Stomach (tissue), 8 donors: ENCODE measurements at regions not wholly inside any gene's neighbourhood (a gene's known extent, or its start where the extent isn't known, plus 50 kb on each side); places are given as distances from the start of the nearest gene placed in this dataset.

Source experiments
- DNase-seq, 2 donors: peaks; one replicate each; pipeline versions ENCODE4 v3.0.0 to v3.0.0-alpha.2; 2013 to 2019
- H3K27ac ChIP-seq, 5 donors: fragments of 200-600 bp in 4 of 5; sonication (generic) in 4 of 5; one replicate each; pipeline ENCODE4 v1.5.1; 2013 to 2019; ENCODE audit warnings: mild to moderate bottlenecking in 1 of 5, moderate library complexity in 1 of 5
- H3K27me3 ChIP-seq, 3 donors: fragments of 200-600 bp; sonication (generic); one replicate each; pipeline ENCODE4 v1.5.1; 2017 to 2019; ENCODE audit warnings: mixed run types in 1 of 3
- H3K36me3 ChIP-seq, 4 donors: fragments of 200-600 bp; sonication (generic); 1 replicate in 3 of 4; 2 replicates in 1 of 4; pipeline ENCODE4 v1.5.1; 2016 to 2019
- H3K4me1 ChIP-seq, 4 donors: fragments of 200-600 bp; sonication (generic); one replicate each; pipeline ENCODE4 v1.5.1; 2016 to 2019
- H3K4me3 ChIP-seq, 4 donors: fragments of 200-600 bp; sonication (generic) in 3 of 4; one replicate each; pipeline ENCODE4 v1.5.1; 2016 to 2019; ENCODE audit warnings: mild to moderate bottlenecking in 1 of 4
- H3K9me3 ChIP-seq, 4 donors: fragments of 200-600 bp; sonication (generic); one replicate each; pipeline ENCODE4 v1.5.1; 2016 to 2019
- CTCF ChIP-seq, 7 experiments: fragments of 450-650 bp in 4 of 7; fragments of 200-600 bp in 3 of 7; sonication (generic) in 3 of 7; IDR thresholded peaks; one replicate each; pipeline ENCODE4 v1.5.1; 2016 to 2019; ENCODE audit warnings: antibody characterized with exemption in 7 of 7, control low read depth in 2 of 7, mild to moderate bottlenecking in 1 of 7
- EP300 ChIP-seq: sonication (generic); formaldehyde crosslinking; IDR thresholded peaks from one replicate; pipeline ENCODE4 v1.6.1; 2017; ENCODE audit warnings: antibody characterized with exemption
- POLR2A ChIP-seq, 4 donors: fragments of 450-650 bp; IDR thresholded peaks; one replicate each; pipeline ENCODE4 v1.6.1; 2016; ENCODE audit warnings: antibody characterized with exemption in 4 of 4, control low read depth in 2 of 4, mild to moderate bottlenecking in 1 of 4, moderate library complexity in 1 of 4
- POLR2AphosphoS5 ChIP-seq, 3 donors: sonication (generic); formaldehyde crosslinking; IDR thresholded peaks; one replicate each; pipeline ENCODE4 v1.6.1; 2016; ENCODE audit warnings: antibody characterized with exemption in 3 of 3
- WGBS, 5 donors: extraction: QIAGEN DNeasy Blood & Tissue Kit in 3 of 5; methylation state at CpG; one replicate each; pipeline versions ENCODE4 v1.1.5 to v1.1.7; 2013 to 2018; 5-methylcytosine and 5-hydroxymethylcytosine counted together
- intact Hi-C: fragments of 100-400 bp; cut with DNase I; formaldehyde crosslinking; loops from one replicate; pipeline ENCODE4 v1.15.1; 2023; ENCODE audit warnings: low total_unique reads
- donor health status: healthy with polysubstance abuse.
- donor health status: Bipolar disorder and iron deficiency.
- donor health status: healthy.

DNA sequence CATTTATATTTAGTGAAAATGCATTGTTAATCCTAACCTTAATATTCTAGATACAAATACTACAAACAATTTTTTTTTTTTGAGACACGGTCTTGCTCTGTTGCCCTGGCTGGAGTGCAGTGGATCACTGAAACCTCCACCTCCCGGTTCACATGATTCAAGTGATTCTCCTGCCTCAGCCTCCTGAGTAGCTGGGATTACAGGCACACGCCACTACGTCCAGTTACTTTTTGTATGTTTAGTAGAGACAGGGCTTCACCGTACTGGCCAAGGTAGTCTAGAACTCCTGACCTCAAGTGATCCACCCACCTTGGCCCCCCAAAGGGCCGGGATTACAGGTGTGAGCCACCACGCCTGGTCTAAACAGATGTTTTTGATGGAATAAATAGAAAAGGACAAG is 361.5 kb upstream of the NECTIN3 start:
- no peak for DNase-seq
- H3K27ac ChIP-seq = no peak overlapping the region
- H3K4me3 ChIP-seq = no peak overlapping the region
- no peaks in the 10 kb centered on the region for H3K36me3 ChIP-seq
- no peaks in the 10 kb centered on the region for H3K9me3 ChIP-seq
- 86 to 93% (median 89%) methylated on average over 7 of the region's 7 CpGs for WGBS, 5 donors
- intact Hi-C loops = no loop called here
- H3K4me1 ChIP-seq = peaks cover 0 to 9% (median 0%) of the 10 kb centered on the region in 4 donors
- H3K27me3 ChIP-seq = no peaks in the 10 kb centered on the region
- TF ChIP-seq EP300 (no peak), POLR2A (IDR thresholded peaks at IDR 0.05) (no peak), CTCF (IDR thresholded peaks at IDR 0.05) (no peak), POLR2AphosphoS5 (IDR thresholded peaks at IDR 0.05) (no peak)

DNA sequence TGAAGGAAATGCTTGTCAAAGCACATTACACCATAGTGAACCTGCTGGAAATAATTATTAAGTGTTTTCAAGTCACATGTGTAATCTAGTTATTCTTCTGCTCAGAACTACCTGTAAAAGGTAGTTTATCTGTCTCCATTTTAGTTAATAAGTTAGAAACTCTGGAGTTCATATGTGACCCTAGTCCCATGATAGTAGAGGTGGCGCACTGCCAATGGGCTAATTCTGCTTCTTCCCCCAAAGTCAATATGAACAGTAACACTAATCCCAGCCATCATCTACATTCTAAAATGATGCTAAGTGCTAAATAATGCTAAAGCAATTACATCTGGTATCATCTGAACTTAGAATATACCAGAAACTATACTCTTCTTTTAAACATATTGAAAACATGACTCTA is 361.0 kb upstream of the NECTIN3 start:
- H3K4me1 ChIP-seq = peaks cover 0 to 9% (median 0%) of the 10 kb centered on the region in 4 donors
- H3K36me3 ChIP-seq = no peaks in the 10 kb centered on the region
- H3K27ac ChIP-seq = no peak overlapping the region
- no peak for TF ChIP-seq POLR2AphosphoS5 (IDR thresholded peaks at IDR 0.05)
- no peak overlapping the region for H3K4me3 ChIP-seq
- WGBS, 5 donors = 59 to 80% (median 74%) methylated on average over 1 of the region's 1 CpG
- H3K27me3 ChIP-seq = no peaks in the 10 kb centered on the region
- peak; percentile 27 to 37 for DNase-seq
- intact Hi-C loops = no loop called here
- H3K9me3 ChIP-seq = no peaks in the 10 kb centered on the region

- peaks cover 0 to 9% (median 0%) of the 10 kb centered on the region in 4 donors for H3K4me1 ChIP-seq
- WGBS, 5 donors = 87 to 98% (median 92%) methylated on average over 1 of the region's 1 CpG
- H3K9me3 ChIP-seq = no peaks in the 10 kb centered on the region
- TF ChIP-seq EP300 = no peak
- TF ChIP-seq CTCF (IDR thresholded peaks at IDR 0.05) = no peak
- H3K36me3 ChIP-seq = no peaks in the 10 kb centered on the region
- H3K27me3 ChIP-seq = no peaks in the 10 kb centered on the region
- intact Hi-C loops = no loop called here
- H3K27ac ChIP-seq = no peak overlapping the region
- DNase-seq = no peak
- H3K4me3 ChIP-seq = no peak overlapping the region
Measured at GRCh38 chr3:110711130-110711832, 360.3 kb upstream of the NECTIN3 start.

DNA sequence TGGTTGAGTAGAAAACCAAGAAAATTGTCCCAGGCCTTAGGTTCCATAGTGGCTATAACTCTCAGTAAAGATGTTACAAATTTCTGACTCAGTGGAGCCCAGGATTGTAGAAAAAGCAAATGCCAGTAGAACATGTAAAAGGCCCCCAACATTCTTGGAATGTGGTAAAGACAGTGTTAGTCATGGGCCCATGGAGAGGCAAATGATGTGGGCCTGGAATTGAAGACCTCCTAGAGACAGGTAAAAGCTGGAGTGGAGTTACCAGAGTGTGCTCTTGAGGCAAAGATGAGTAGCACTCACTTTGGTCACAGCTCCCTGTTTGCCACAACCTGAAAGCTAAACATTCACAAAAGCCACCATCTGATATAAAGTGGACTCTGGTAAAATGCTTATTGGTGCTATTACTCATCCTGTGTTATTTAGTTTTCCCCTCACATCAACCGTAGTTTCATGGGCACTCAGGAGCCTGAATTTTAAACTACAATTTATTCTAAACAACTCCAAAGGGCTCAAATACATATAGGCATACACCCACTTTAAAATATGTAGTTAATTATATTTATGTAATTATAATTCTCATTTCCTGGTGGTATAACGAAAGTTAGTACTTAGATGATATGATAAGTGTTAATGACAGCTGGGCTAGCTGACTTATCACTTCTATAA is 359.6 kb upstream of the NECTIN3 start:
- Histone ChIP-seq H3K36me3 (no peaks in the 10 kb centered on the region), H3K27me3 (no peaks in the 10 kb centered on the region), H3K27ac (no peak overlapping the region), H3K4me1 (peaks cover 0 to 9% (median 0%) of the 10 kb centered on the region in 4 donors), H3K4me3 (no peak overlapping the region), H3K9me3 (no peaks in the 10 kb centered on the region)
- 52 to 59% (median 53%) methylated on average over 2 of the region's 2 CpGs for WGBS, 5 donors
- intact Hi-C loops = no loop called here
- no peak for DNase-seq
- no peak for TF ChIP-seq POLR2A (IDR thresholded peaks at IDR 0.05)
- no peak for TF ChIP-seq EP300
- no peak for TF ChIP-seq POLR2AphosphoS5 (IDR thresholded peaks at IDR 0.05)
- TF ChIP-seq CTCF (IDR thresholded peaks at IDR 0.05) = no peak

DNA sequence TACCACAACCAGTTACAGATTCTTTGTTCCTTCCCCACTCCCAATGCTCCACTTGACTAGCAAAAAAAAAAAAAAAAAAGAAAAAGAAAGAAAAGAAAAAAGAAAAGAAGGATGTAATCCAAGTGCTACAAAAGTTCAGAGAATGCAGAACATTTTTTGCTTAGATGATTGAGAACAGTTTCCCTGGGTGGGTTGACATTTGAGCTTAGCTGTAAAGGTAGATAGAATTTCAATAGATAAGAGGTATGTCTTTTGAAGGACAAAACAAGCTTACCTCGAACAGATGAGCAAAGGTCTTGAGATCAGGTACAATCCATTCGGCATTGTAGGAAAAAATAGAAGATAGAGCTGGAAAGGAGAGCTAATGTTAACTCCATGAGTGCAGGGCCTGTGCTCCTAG is 344.6 kb upstream of the NECTIN3 start:
- no peaks in the 10 kb centered on the region for H3K9me3 ChIP-seq
- TF ChIP-seq POLR2AphosphoS5 (IDR thresholded peaks at IDR 0.05) (no peak), POLR2A (IDR thresholded peaks at IDR 0.05) (no peak), EP300 (no peak), CTCF (IDR thresholded peaks at IDR 0.05) (no peak)

More for the DNA sequence above, 344.6 kb upstream of the NECTIN3 start:
- Histone ChIP-seq H3K4me3 (no peak overlapping the region), H3K4me1 (peaks cover 0 to 6% (median 0%) of the 10 kb centered on the region in 4 donors), H3K27ac (no peak overlapping the region), H3K27me3 (no peaks in the 10 kb centered on the region), H3K36me3 (no peaks in the 10 kb centered on the region)
- intact Hi-C loops = no loop called here
- no peak for DNase-seq
- WGBS, 5 donors = 21 to 44% (median 29%) methylated on average over 2 of the region's 2 CpGs
